Common myeloid progenitor, CD34-positive (primary cell): ENCODE measurements at regions not wholly inside any gene's neighbourhood (a gene's known extent, or its start where the extent isn't known, plus 50 kb on each side); places are given as distances from the start of the nearest gene placed in this dataset.
"Not testable (repeated sequence)": the region's sequence is repeated elsewhere in the genome, so short reads cannot be mapped to it uniquely, and the experiment has no call there.

ENCODE experiments used
- CTCF ChIA-PET: fragments of 350-600 bp; sonication (Branson Sonifier 250); formaldehyde crosslinking; loops from one replicate; lab custom pipeline; 2021; ENCODE audit warnings: antibody characterized with exemption; lab: Charles Lee
- POLR2A ChIA-PET: fragments of 350-600 bp; sonication (Branson Sonifier 250); formaldehyde crosslinking; loops from one replicate; lab custom pipeline; 2021; ENCODE audit warnings: antibody characterized with exemption; lab: Charles Lee
- DNase-seq, 3 donors: peaks; one replicate each; pipeline versions ENCODE4 v3.0.0 to v3.0.0-alpha.2; 2013
- H3K27ac ChIP-seq, 2 experiments: 1 replicate in 1 of 2; 2 replicates in 1 of 2; pipeline ENCODE4 v1.7.0; 2013; ENCODE audit warnings: inconsistent platforms in 2 of 2, low read length in 2 of 2, mild to moderate bottlenecking in 2 of 2, low read depth in 1 of 2, moderate library complexity in 1 of 2; ENCODE audit not compliant: severe bottlenecking in 2 of 2, insufficient read depth in 1 of 2, poor library complexity in 1 of 2
- H3K27me3 ChIP-seq, 5 experiments: replicated peaks in 2 of 5; 1 replicate in 3 of 5; 2 replicates in 2 of 5; pipeline versions ENCODE4 v1.6.1 to v1.7.0; 2013; ENCODE audit warnings: low read length in 4 of 5, mild to moderate bottlenecking in 2 of 5, moderate library complexity in 2 of 5, inconsistent platforms in 1 of 5; ENCODE audit not compliant: insufficient read depth in 5 of 5, control insufficient read depth in 4 of 5
- H3K36me3 ChIP-seq, 4 experiments: 1 replicate in 2 of 4; 2 replicates in 2 of 4; pipeline versions ENCODE4 v1.6.1 to v1.7.0; 2013; ENCODE audit warnings: low read length in 3 of 4, control low read depth in 1 of 4, mild to moderate bottlenecking in 1 of 4; ENCODE audit not compliant: control insufficient read depth in 4 of 4, insufficient read depth in 4 of 4
- H3K4me1 ChIP-seq, 4 experiments: 1 replicate in 3 of 4; 2 replicates in 1 of 4; pipeline versions ENCODE4 v1.6.1 to v1.7.1; 2013; ENCODE audit warnings: low read length in 3 of 4, mild to moderate bottlenecking in 3 of 4, control low read depth in 1 of 4, inconsistent platforms in 1 of 4, moderate library complexity in 1 of 4; ENCODE audit not compliant: control insufficient read depth in 4 of 4, insufficient read depth in 4 of 4; ENCODE audit errors: control extremely low read depth in 1 of 4
- H3K4me3 ChIP-seq, 7 experiments: 1 replicate in 4 of 7; 2 replicates in 3 of 7; pipeline versions ENCODE4 v1.5.1 to v1.7.0; 2013; ENCODE audit warnings: mild to moderate bottlenecking in 7 of 7, low read length in 6 of 7, moderate library complexity in 6 of 7, inconsistent platforms in 2 of 7, low read depth in 2 of 7, control low read depth in 1 of 7; ENCODE audit not compliant: insufficient read depth in 4 of 7, control insufficient read depth in 1 of 7; ENCODE audit errors: extremely low read depth in 1 of 7
- H3K9me3 ChIP-seq, 5 experiments: 1 replicate in 4 of 5; 2 replicates in 1 of 5; pipeline versions ENCODE4 v1.6.1 to v1.7.1; 2013; ENCODE audit warnings: low read length in 4 of 5, mild to moderate bottlenecking in 2 of 5, inconsistent platforms in 1 of 5, low read depth in 1 of 5, moderate library complexity in 1 of 5; ENCODE audit not compliant: control insufficient read depth in 4 of 5, insufficient read depth in 2 of 5; ENCODE audit errors: control extremely low read depth in 1 of 5
- WGBS: methylation state at CpG from one replicate; pipeline ENCODE4 v1.1.5; 2013; ENCODE audit not compliant: insufficient coverage; 5-methylcytosine and 5-hydroxymethylcytosine counted together

DNA sequence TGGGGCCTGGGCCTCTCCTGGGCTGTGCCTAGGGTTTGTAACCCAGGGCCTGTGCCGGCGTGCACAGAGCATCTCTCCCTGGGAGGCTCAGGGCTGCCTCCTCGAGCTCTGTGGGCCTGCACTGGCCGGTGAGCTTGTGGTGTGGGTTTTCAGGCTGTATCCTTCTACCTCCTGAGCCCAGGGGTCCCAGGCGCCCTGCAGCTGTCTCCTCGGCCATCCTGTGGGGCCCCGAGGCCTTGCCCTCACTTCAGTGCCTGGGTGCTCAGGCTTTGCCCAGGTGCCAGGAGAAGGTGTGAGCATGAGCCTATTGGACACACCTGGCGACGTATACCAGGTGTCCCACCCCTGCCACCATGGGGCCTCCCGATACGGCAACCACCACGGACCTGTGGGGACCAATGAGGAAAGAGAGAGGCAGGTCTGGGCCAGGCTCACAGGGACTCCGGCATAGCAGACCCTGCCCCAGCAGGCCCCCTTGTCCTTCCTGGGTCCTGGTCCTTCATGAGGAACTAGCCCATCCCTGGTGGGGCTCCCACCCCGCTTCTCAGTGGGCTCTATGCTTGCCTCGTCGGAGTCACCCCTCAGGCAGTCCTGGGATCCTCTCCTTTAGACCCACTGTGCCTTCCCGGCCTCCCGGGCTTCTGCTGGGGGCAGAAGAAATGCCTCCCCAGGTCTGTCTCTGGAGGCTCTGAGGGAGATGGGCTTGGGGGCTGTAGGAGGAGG lies 400.2 kb downstream of the TMEM121 start:
- Histone ChIP-seq H3K27ac (no peak overlapping the region), H3K36me3 (peaks cover 4 to 45% (median 27%) of the 10 kb centered on the region in 4 experiments), H3K9me3 (no peaks in the 10 kb centered on the region), H3K27me3 (no peaks in the 10 kb centered on the region), H3K4me3 (no peak overlapping the region), H3K4me1 (peaks cover 0 to 48% (median 29%) of the 10 kb centered on the region in 4 experiments)
- POLR2A ChIA-PET = interaction anchor here (0.9 kb wide), 1 partner anchor 18 kb away, joined by 4 read pairs; no protein-coding TSS in a partner anchor
- CTCF ChIA-PET = interaction anchor here (1.7 to 4.5 kb wide), 2 partner anchors 28 to 43 kb away, joined by 4 to 22 read pairs; no protein-coding TSS in a partner anchor
- 61% methylated on average over 13 of the region's 18 CpGs for WGBS
- DNase-seq = peak in 2 of 3 donors; percentile 55 to 59

DNA sequence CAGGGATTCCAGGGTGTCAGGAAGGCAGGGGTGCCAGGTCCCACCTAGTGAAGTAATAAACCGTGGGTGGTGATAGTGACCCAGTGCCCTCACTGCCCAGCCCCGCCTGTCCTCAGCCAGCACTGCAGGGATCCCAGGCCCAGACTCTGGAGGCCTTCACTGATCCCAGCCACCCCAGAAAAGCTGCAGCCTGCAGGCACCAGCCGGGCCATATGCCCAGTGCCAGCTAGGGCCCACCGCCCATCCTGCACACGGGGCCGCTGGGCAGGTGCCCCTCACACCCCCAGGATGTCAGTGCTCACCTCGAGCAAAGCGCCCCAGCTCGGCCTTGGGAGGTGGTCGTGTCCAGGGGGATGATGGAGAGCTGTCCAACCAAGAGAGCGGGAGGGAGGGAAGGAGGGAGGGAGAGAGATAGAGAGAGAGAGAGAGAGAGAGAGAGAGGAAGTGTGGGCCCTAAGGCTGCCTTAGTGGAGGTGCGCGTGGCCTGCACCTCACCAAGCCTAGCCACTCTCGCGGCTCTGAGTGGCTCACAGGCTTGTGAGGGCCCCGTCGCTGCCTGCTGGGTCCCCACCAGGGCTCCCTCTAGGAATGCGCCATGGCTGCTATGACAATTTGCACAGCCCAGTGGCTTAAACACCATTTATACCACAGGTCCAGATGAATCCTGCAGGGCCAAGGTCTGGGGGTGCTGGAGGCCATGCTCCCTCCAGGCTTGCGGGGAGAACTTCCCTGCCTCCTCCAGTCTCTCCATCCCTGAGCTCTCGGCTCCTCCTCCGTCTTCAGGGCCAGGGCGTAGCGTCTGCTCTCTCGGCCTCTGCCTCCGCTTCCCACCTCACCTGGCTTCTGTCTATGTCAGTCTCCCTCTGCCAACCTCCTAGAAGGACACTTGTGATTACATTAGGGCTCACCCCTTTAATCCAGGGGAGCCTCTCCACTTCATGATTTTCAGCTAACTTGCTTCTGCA lies 401.0 kb downstream of the TMEM121 start:
- DNase-seq = peak in 2 of 3 donors; percentile 78 to 81
- peaks cover 2 to 37% (median 23%) of the 10 kb centered on the region in 4 experiments for H3K36me3 ChIP-seq
- peaks cover 0 to 51% (median 29%) of the 10 kb centered on the region in 4 experiments for H3K4me1 ChIP-seq
- ChIA-PET POLR2A (interaction anchor here (0.6 to 0.9 kb wide), 2 partner anchors 19 to 28 kb away, joined by 3 to 4 read pairs; no protein-coding TSS in a partner anchor), CTCF (interaction anchor here (1.0 to 1.7 kb wide), 4 partner anchors 26 to 253 kb away, joined by 3 to 4 read pairs (median 3); no protein-coding TSS in a partner anchor)
- no peaks in the 10 kb centered on the region for H3K27me3 ChIP-seq
- no peaks in the 10 kb centered on the region for H3K9me3 ChIP-seq
- H3K27ac ChIP-seq = no peak overlapping the region
- WGBS = 31% methylated on average over 15 of the region's 25 CpGs
- no peak overlapping the region for H3K4me3 ChIP-seq

DNA sequence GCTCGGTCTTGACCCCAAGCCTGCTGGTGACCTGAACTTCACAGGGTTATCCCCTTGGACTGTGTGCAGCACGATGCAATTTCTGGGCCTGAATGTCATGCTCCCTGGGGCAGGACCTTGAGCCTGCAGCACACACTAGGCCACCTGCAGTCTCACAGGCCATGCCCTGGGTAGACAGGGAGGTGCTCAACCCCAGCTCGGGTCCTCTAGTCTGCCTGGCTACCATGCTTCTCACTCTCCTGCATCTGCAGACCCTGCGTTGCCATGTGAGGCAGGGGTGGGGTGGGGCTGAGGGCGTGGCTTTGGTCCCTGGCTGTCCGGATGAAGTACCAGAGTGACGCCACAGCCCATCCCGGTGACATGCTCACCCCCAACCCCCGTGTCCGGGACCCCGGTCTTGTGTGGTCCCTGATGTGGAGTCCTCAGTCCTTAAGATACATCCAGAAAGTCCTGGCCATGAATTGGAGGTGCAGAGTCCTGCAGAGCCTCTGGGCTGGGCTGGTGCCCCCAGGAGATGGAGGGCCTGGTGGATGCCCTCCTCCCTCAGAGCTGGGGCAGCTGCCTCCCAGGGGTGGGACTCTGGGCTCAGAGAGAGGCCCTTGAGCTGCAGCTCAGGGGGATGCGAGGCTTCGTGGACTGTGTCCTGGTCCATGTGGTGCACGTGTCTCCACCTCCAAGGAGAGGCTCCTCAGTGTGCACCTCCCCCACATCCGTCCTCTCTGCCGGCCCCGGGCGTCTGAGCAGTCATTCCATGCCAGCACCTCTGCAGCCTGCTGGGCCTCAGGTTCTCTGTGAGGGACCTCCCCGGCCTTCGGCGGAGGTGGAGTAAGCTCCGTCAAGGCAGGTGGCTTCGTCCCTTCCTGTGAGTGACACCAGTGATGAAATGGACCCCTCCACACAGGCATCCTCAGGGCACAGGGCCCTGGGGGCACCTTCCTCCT lies 402.1 kb downstream of the TMEM121 start:
- ChIA-PET POLR2A (interaction anchor here (0.6 kb wide), 1 partner anchor 30 kb away, joined by 3 read pairs; no protein-coding TSS in a partner anchor), CTCF (interaction anchor here (1.0 to 1.7 kb wide), 4 partner anchors 27 to 254 kb away, joined by 3 to 4 read pairs (median 3); no protein-coding TSS in a partner anchor)
- not testable (repeated sequence) for H3K9me3 ChIP-seq, H3K27me3 ChIP-seq, H3K27ac ChIP-seq, H3K4me3 ChIP-seq
- peak in 2 of 3 donors; percentile 76 to 87 for DNase-seq
- WGBS = 4% methylated on average over 15 of the region's 23 CpGs
- peaks cover 0 to 56% (median 28%) of the 10 kb centered on the region in 4 experiments for H3K4me1 ChIP-seq
- peaks cover 2 to 26% (median 15%) of the 10 kb centered on the region in 4 experiments for H3K36me3 ChIP-seq

DNA sequence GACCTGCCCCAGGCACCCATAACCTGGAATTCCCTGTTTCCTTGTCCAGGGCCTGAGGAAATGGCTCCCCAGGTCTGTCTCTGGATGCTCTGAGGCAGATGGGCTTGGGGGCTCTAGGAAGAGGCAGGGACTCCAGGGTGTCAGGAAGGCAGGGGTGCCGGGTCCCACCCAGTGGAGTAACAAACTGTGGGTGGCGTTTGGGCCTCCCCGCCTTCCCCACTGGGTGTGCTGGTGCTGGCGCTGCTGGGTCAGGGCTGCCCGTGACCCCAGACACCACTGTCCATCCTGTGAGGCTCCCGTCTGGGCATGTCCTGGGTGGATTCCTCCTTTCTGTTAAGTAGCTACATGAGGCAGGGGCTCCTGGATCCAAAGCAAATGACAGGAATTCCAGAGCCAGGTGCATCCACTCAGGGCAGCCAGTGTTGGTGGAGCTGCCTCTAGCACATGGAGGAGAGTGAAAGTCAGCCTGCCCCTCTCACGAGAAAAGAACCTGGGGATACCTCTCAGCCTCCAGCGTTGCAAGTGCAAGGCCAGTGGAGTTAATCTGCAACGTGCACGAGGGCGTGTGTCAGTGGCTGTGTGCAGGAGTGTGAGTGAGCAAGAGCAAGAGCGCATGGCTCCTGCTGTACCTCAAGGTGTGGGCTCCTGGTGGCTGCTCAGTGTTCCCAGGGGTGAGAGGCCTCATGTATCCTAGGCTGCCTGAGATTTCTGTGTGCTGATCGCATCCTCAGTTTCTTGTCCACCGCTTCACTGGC lies 403.1 kb downstream of the TMEM121 start:
- Histone ChIP-seq H3K27me3 (no peaks in the 10 kb centered on the region), H3K9me3 (no peaks in the 10 kb centered on the region), H3K4me1 (peaks cover 0 to 56% (median 28%) of the 10 kb centered on the region in 4 experiments), H3K4me3 (no peak overlapping the region), H3K27ac (no peak overlapping the region), H3K36me3 (peaks cover 0 to 17% (median 9%) of the 10 kb centered on the region in 4 experiments)
- WGBS = 44% methylated on average over 8 of the region's 14 CpGs
- ChIA-PET POLR2A (no interaction called here), CTCF (interaction anchor here (1.0 kb wide), 1 partner anchor 15 kb away, joined by 4 read pairs; no protein-coding TSS in a partner anchor)
- peak in 2 of 3 donors; percentile 56 to 72 for DNase-seq

DNA sequence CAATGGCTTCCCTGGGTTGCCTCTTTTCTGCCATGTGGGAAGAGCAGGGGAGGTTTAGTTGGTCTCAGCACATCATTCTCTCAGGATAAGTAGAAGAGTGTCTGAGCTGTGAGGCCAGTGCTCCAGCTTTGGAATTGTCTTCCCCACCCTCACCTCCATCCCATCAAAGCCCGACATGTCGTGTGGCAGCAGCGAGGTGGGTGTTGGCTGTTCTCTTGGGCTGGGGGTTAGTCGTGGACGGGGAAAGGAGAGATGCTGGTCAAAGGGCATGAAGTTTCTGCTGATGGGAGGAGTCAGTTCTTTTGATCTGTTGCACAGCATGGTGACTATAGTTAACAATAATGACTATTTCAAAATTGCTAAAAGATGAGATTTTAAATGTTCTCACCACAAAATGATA lies 404.2 kb downstream of the TMEM121 start:
- no peak overlapping the region for H3K4me3 ChIP-seq
- H3K9me3 ChIP-seq = peaks cover 2 to 8% (median 5%) of the 10 kb centered on the region in 5 experiments
- CTCF ChIA-PET = no interaction called here
- H3K36me3 ChIP-seq = peaks cover 0 to 8% (median 2%) of the 10 kb centered on the region in 4 experiments
- H3K27me3 ChIP-seq = peaks cover 0 to 4% (median 0%) of the 10 kb centered on the region in 5 experiments
- no peak overlapping the region for H3K27ac ChIP-seq
- POLR2A ChIA-PET = no interaction called here
- H3K4me1 ChIP-seq = peaks cover 0 to 48% (median 24%) of the 10 kb centered on the region in 4 experiments
- no CpG with 5 or more reads among the region's 5 CpGs for WGBS
- no peak for DNase-seq
